Lower leg skin (tissue), 4 donors: ENCODE measurements at regions not wholly inside any gene's neighbourhood (a gene's known extent, or its start where the extent isn't known, plus 50 kb on each side); places are given as distances from the start of the nearest gene placed in this dataset.

ENCODE experiments used
- DNase-seq, 2 donors: peaks; one replicate each; pipeline ENCODE4 v3.0.0-alpha.2; 2019; ENCODE audit warnings: low spot score in 2 of 2
- H3K4me3 ChIP-seq: fragments of 200-600 bp; sonication (generic); 2 replicates; pipeline ENCODE4 v1.5.1; 2017; ENCODE audit warnings: mild to moderate bottlenecking, low read depth; ENCODE audit not compliant: poor library complexity, severe bottlenecking
- POLR2A ChIP-seq, 2 donors: fragments of 450-650 bp; IDR thresholded peaks; one replicate each; pipeline ENCODE4 v1.6.1; 2016 to 2017; ENCODE audit warnings: antibody characterized with exemption in 2 of 2, mild to moderate bottlenecking in 1 of 2, moderate library complexity in 1 of 2
- WGBS, 2 donors: methylation state at CpG; one replicate each; pipeline ENCODE4 v1.1.5; 2018; 5-methylcytosine and 5-hydroxymethylcytosine counted together
- intact Hi-C: fragments of 100-400 bp; cut with DNase I; formaldehyde crosslinking; loops from one replicate; pipeline ENCODE4 v1.15.0; 2023; ENCODE audit warnings: low total_unique reads
- TF ChIP-seq, protein P1 (sequence below), 3 donors: fragments of 450-650 bp; IDR thresholded peaks; one replicate each; pipeline ENCODE4 v1.5.1; 2016; ENCODE audit warnings: antibody characterized with exemption in 3 of 3, mild to moderate bottlenecking in 3 of 3, moderate library complexity in 2 of 3

DNA sequence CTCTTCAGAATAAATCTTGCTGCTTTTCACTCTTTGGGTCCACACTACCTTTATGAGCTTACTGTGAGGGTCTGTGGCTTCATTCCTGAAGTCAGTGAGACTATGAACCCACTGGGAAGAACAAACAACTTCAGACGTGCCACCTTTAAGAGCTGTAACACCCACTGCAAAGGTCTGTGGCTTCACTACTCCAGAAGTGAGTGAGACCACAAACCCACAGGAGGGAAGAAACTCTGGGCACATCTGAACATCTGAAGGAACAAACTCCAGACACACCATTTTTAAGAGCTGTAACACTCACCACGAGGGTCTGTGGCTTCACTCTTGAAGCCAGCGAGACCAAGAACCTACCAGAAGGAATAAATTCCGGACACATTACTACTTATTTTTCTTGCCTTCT, 964.1 kb upstream of the NXPH2 start:
- TF ChIP-seq, protein P1, sequence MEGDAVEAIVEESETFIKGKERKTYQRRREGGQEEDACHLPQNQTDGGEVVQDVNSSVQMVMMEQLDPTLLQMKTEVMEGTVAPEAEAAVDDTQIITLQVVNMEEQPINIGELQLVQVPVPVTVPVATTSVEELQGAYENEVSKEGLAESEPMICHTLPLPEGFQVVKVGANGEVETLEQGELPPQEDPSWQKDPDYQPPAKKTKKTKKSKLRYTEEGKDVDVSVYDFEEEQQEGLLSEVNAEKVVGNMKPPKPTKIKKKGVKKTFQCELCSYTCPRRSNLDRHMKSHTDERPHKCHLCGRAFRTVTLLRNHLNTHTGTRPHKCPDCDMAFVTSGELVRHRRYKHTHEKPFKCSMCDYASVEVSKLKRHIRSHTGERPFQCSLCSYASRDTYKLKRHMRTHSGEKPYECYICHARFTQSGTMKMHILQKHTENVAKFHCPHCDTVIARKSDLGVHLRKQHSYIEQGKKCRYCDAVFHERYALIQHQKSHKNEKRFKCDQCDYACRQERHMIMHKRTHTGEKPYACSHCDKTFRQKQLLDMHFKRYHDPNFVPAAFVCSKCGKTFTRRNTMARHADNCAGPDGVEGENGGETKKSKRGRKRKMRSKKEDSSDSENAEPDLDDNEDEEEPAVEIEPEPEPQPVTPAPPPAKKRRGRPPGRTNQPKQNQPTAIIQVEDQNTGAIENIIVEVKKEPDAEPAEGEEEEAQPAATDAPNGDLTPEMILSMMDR (IDR thresholded peaks at IDR 0.05), result no peak
- TF ChIP-seq POLR2A (IDR thresholded peaks at IDR 0.05), result no peak
- no peak overlapping the region for H3K4me3 ChIP-seq
- WGBS, 2 donors, result 78 to 87% methylated on average over 4 of the region's 4 CpGs
- intact Hi-C loops, result no loop called here
- no peak for DNase-seq

DNA sequence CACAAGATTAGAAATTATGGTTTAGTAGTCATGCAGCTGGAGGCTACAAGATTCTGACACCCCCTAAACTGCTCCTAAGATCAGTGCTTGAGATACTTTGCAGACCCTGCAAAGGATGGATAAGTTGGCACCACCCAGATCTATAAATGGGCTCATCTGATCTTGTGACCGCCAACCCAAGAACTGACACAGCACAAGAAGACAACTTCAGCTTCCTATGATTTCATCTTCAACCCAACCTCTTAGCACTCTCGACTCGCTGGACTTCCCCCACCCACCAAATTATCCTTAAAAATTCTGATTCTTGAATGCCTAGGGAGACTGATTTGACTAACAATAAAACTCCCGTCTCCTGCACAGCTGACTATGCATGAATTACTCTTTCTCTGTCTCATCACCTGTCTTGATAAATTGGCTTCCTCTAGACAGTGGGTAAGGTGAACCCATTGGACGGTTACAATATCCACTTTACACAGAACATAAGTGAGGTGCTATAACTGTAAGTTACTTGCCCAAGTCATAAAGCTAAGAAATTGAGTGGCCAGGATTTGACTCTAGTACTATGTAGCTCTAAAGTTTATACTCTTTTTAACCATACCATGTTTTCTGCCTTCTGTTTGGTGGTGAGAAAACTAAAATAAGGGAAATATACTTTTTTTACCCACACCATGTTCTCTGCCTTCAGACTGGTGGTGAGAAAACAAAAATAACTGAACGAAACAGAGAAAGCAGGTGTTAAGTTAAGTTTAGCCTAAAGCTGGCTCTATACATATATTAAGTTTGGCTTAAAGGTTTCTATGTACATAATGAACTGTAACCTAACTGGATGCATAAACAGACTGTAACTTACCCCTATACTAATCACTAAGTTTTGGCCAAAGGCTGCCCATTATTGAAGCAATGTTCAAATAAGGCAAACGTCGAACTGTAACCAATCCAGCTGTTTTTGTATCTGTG, 962.3 kb upstream of the NXPH2 start:
- no peak overlapping the region for H3K4me3 ChIP-seq
- WGBS, 2 donors, result 77 to 81% methylated on average over 8 of the region's 8 CpGs
- intact Hi-C loops, result no loop called here
- TF ChIP-seq, protein P1 (IDR thresholded peaks at IDR 0.05), result no peak
- no peak for TF ChIP-seq POLR2A (IDR thresholded peaks at IDR 0.05)
- DNase-seq, result no peak

DNA sequence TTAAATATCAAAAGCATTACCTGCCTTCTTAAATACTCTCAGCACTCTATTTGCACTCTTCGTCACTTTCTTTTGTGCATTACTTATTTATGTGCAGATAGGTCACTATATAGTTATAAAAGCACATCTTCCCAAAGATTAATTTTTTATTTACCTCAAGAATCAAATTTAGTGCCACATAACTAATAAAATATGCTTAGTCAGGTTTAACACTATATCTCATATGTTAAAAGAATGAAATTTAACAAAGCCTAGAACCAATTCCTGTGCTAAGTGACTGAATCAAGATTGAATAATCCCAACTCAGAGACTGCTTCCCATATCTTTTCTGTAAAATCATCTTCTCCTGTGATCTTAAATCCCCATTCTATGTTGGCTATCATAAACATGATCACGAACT, 957.5 kb upstream of the NXPH2 start:
- 84 to 85% methylated on average over 2 of the region's 2 CpGs for WGBS, 2 donors
- TF ChIP-seq POLR2A (IDR thresholded peaks at IDR 0.05), result no peak
- TF ChIP-seq, protein P1 (IDR thresholded peaks at IDR 0.05), result no peak
- no peak for DNase-seq
- intact Hi-C loops, result no loop called here
- H3K4me3 ChIP-seq, result no peak overlapping the region

DNA sequence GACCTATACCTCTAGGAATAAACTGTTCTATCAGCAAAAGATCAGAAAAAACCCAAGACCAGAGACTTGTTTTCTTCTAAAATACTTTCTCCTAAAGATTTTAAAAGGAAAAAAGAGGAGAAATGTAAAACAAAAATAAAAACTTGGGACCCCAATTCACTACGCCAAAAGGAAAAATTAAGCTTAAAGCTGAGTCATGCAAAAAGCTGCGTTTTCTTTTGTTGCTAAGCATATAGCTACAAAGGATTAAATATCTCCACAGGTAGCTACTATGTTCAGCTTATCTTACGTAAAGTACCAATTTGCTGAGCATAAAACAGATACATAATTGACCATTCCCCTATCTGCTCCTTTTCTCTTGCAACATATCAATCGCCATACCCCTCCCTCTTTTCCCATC, 950.0 kb upstream of the NXPH2 start:
- no peak for DNase-seq
- 84 to 90% methylated on average over 4 of the region's 4 CpGs for WGBS, 2 donors
- no peak for TF ChIP-seq POLR2A (IDR thresholded peaks at IDR 0.05)
- TF ChIP-seq, protein P1 (IDR thresholded peaks at IDR 0.05), result no peak
- intact Hi-C loops, result no loop called here
- no peak overlapping the region for H3K4me3 ChIP-seq

DNA sequence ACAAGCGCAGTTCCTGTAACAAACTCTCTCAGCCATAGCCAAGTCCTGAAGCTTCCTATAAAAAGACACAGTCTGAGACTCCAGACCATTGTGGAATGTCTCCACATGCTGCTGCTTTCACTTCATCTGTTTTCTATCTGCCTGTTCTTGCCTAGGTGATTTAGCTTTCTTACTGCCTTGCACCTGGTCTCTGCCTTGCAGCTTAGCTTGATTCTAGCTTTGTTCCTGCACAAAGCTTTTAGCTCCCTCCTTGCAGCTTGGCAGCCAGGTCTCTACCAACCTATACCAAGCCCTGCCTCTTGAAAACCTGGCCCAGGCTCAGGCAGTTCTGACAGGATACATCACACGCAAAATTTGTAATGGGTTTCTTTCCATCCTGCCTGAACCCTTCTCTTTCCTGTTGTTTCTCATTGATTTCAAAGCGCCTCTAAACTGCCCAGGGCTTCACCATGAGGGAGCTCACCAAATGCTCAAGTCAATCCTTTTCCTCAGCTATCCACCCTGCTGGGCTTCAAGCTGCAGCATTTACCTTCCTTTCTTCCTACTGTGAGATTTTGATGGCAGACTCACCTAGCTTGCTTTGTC, 941.3 kb upstream of the NXPH2 start:
- TF ChIP-seq, protein P1 (IDR thresholded peaks at IDR 0.05), result no peak
- no peak for TF ChIP-seq POLR2A (IDR thresholded peaks at IDR 0.05)
- H3K4me3 ChIP-seq, result no peak overlapping the region
- intact Hi-C loops, result no loop called here
- 27 to 28% methylated on average over 3 of the region's 3 CpGs for WGBS, 2 donors
- DNase-seq, result no peak
